Activated naive CD8-positive, alpha-beta T cell treated with anti-CD3 and anti-CD28 coated beads, Interleukin-2, amount 50 U/mL, for 24 hours (primary cell): ENCODE measurements at regions not wholly inside any gene's neighbourhood (a gene's known extent, or its start where the extent isn't known, plus 50 kb on each side); places are given as distances from the start of the nearest gene placed in this dataset.

Experiments used
- ATAC-seq: fragments of 150-1000 bp; cut with Tn5 transposase; one replicate; pipeline ENCODE4 v1.10.0; 2021
- DNase-seq: peaks from one replicate; pipeline ENCODE4 v3.0.0; 2021
- H3K27ac Mint-ChIP-seq: one replicate; pipeline ENCODE4 v1.8.0; 2021; ENCODE audit warnings: mild to moderate bottlenecking, mixed read lengths
- H3K27me3 Mint-ChIP-seq: one replicate; pipeline ENCODE4 v1.8.0; 2021; ENCODE audit warnings: mixed read lengths
- H3K36me3 Mint-ChIP-seq: one replicate; pipeline ENCODE4 v1.8.0; 2021; ENCODE audit warnings: low read depth, mixed read lengths
- H3K4me1 Mint-ChIP-seq: one replicate; pipeline ENCODE4 v1.8.0; 2021; ENCODE audit warnings: mixed read lengths
- H3K4me3 Mint-ChIP-seq: one replicate; pipeline ENCODE4 v1.8.0; 2021; ENCODE audit warnings: mild to moderate bottlenecking, moderate library complexity, mixed read lengths
- H3K9me3 Mint-ChIP-seq: one replicate; pipeline ENCODE4 v1.8.0; 2021; ENCODE audit warnings: mixed read lengths

- Mint-ChIP-seq H3K9me3 (peaks cover 24% of the 10 kb centered on the region), H3K36me3 (no peaks in the 10 kb centered on the region), H3K27ac (no peak overlapping the region), H3K27me3 (no peaks in the 10 kb centered on the region), H3K4me3 (no peak overlapping the region), H3K4me1 (no peaks in the 10 kb centered on the region)
- DNase-seq = no peak
- no peak for ATAC-seq
Observed at GRCh38 chr16:63038397-63039106, 1002.3 kb upstream of the CDH8 start.

- ATAC-seq = no peak
- Mint-ChIP-seq H3K27ac (no peak overlapping the region), H3K9me3 (peaks cover 27% of the 10 kb centered on the region), H3K27me3 (no peaks in the 10 kb centered on the region), H3K36me3 (no peaks in the 10 kb centered on the region), H3K4me3 (no peak overlapping the region), H3K4me1 (no peaks in the 10 kb centered on the region)
- no peak for DNase-seq
Observed at GRCh38 chr16:63037761-63038396, 1001.6 kb upstream of the CDH8 start.

GRCh38 chr16:63018581-63019223 lies 982.5 kb upstream of the CDH8 start:
- H3K27ac Mint-ChIP-seq = no peak overlapping the region
- H3K27me3 Mint-ChIP-seq = no peaks in the 10 kb centered on the region
- no peak overlapping the region for H3K4me3 Mint-ChIP-seq
- H3K4me1 Mint-ChIP-seq = no peaks in the 10 kb centered on the region
- H3K36me3 Mint-ChIP-seq = no peaks in the 10 kb centered on the region
- peaks cover 34% of the 10 kb centered on the region for H3K9me3 Mint-ChIP-seq
- DNase-seq (no peak), ATAC-seq (no peak)

- Mint-ChIP-seq H3K9me3 (peaks cover 20% of the 10 kb centered on the region), H3K27me3 (no peaks in the 10 kb centered on the region), H3K36me3 (no peaks in the 10 kb centered on the region), H3K27ac (no peak overlapping the region), H3K4me3 (no peak overlapping the region), H3K4me1 (no peaks in the 10 kb centered on the region)
- DNase-seq (no peak), ATAC-seq (no peak)
Observed at GRCh38 chr16:63008688-63009087, 972.5 kb upstream of the CDH8 start.

- Mint-ChIP-seq H3K27me3 (no peaks in the 10 kb centered on the region), H3K36me3 (no peaks in the 10 kb centered on the region), H3K27ac (no peak overlapping the region), H3K4me1 (no peaks in the 10 kb centered on the region), H3K4me3 (no peak overlapping the region), H3K9me3 (peaks cover 23% of the 10 kb centered on the region)
- DNase-seq = no peak
- no peak for ATAC-seq
Observed at GRCh38 chr16:63005356-63005755, 969.1 kb upstream of the CDH8 start.

- Mint-ChIP-seq H3K27me3 (no peaks in the 10 kb centered on the region), H3K4me3 (no peak overlapping the region), H3K27ac (no peak overlapping the region), H3K36me3 (no peaks in the 10 kb centered on the region), H3K4me1 (no peaks in the 10 kb centered on the region), H3K9me3 (peaks cover 11% of the 10 kb centered on the region)
- ATAC-seq = no peak
- no peak for DNase-seq
Observed at GRCh38 chr16:62989480-62989879, 953.2 kb upstream of the CDH8 start.

GRCh38 chr16:62985722-62986121 lies 949.5 kb upstream of the CDH8 start:
- no peak overlapping the region for H3K27ac Mint-ChIP-seq
- H3K36me3 Mint-ChIP-seq = no peaks in the 10 kb centered on the region
- peaks cover 15% of the 10 kb centered on the region for H3K9me3 Mint-ChIP-seq
- H3K27me3 Mint-ChIP-seq = no peaks in the 10 kb centered on the region
- no peak overlapping the region for H3K4me3 Mint-ChIP-seq
- no peaks in the 10 kb centered on the region for H3K4me1 Mint-ChIP-seq
- ATAC-seq = no peak
- no peak for DNase-seq

- H3K9me3 Mint-ChIP-seq = peaks cover 13% of the 10 kb centered on the region
- no peaks in the 10 kb centered on the region for H3K4me1 Mint-ChIP-seq
- no peak overlapping the region for H3K27ac Mint-ChIP-seq
- no peak overlapping the region for H3K4me3 Mint-ChIP-seq
- ATAC-seq = no peak
- DNase-seq = no peak
- H3K27me3 Mint-ChIP-seq = no peaks in the 10 kb centered on the region
- H3K36me3 Mint-ChIP-seq = no peaks in the 10 kb centered on the region
Observed at GRCh38 chr16:62978451-62978850, 942.2 kb upstream of the CDH8 start.

- Mint-ChIP-seq H3K4me1 (no peaks in the 10 kb centered on the region), H3K9me3 (peaks cover 13% of the 10 kb centered on the region), H3K4me3 (no peak overlapping the region), H3K27me3 (no peaks in the 10 kb centered on the region), H3K36me3 (no peaks in the 10 kb centered on the region), H3K27ac (no peak overlapping the region)
- DNase-seq (no peak), ATAC-seq (no peak)
Observed at GRCh38 chr16:62977876-62978275, 941.6 kb upstream of the CDH8 start.

GRCh38 chr16:62974424-62974823 lies 938.2 kb upstream of the CDH8 start:
- no peaks in the 10 kb centered on the region for H3K36me3 Mint-ChIP-seq
- DNase-seq (no peak), ATAC-seq (no peak)
- no peaks in the 10 kb centered on the region for H3K27me3 Mint-ChIP-seq
- H3K27ac Mint-ChIP-seq = no peak overlapping the region
- no peaks in the 10 kb centered on the region for H3K4me1 Mint-ChIP-seq
- peaks cover 9% of the 10 kb centered on the region for H3K9me3 Mint-ChIP-seq
- H3K4me3 Mint-ChIP-seq = no peak overlapping the region

- DNase-seq = no peak
- Mint-ChIP-seq H3K4me1 (no peaks in the 10 kb centered on the region), H3K36me3 (no peaks in the 10 kb centered on the region), H3K27ac (no peak overlapping the region), H3K4me3 (no peak overlapping the region), H3K27me3 (no peaks in the 10 kb centered on the region), H3K9me3 (peaks cover 5% of the 10 kb centered on the region)
- ATAC-seq = no peak
Observed at GRCh38 chr16:62970851-62971250, 934.6 kb upstream of the CDH8 start.

GRCh38 chr16:62969711-62970318 lies 933.6 kb upstream of the CDH8 start:
- ATAC-seq (no peak), DNase-seq (no peak)
- no peaks in the 10 kb centered on the region for H3K36me3 Mint-ChIP-seq
- H3K9me3 Mint-ChIP-seq = peaks cover under 1% of the 10 kb centered on the region
- no peaks in the 10 kb centered on the region for H3K27me3 Mint-ChIP-seq
- H3K27ac Mint-ChIP-seq = no peak overlapping the region
- H3K4me1 Mint-ChIP-seq = no peaks in the 10 kb centered on the region
- no peak overlapping the region for H3K4me3 Mint-ChIP-seq

- H3K27me3 Mint-ChIP-seq = no peaks in the 10 kb centered on the region
- no peaks in the 10 kb centered on the region for H3K4me1 Mint-ChIP-seq
- H3K4me3 Mint-ChIP-seq = no peak overlapping the region
- no peak for ATAC-seq
- no peak overlapping the region for H3K27ac Mint-ChIP-seq
- DNase-seq = no peak
- H3K9me3 Mint-ChIP-seq = peaks cover 3% of the 10 kb centered on the region
- H3K36me3 Mint-ChIP-seq = no peaks in the 10 kb centered on the region
Observed at GRCh38 chr16:62967611-62968010, 931.4 kb upstream of the CDH8 start.

- H3K4me3 Mint-ChIP-seq = no peak overlapping the region
- peaks cover 3% of the 10 kb centered on the region for H3K9me3 Mint-ChIP-seq
- no peaks in the 10 kb centered on the region for H3K27me3 Mint-ChIP-seq
- H3K4me1 Mint-ChIP-seq = no peaks in the 10 kb centered on the region
- no peaks in the 10 kb centered on the region for H3K36me3 Mint-ChIP-seq
- H3K27ac Mint-ChIP-seq = no peak overlapping the region
- DNase-seq (no peak), ATAC-seq (no peak)
Observed at GRCh38 chr16:62967163-62967562, 930.9 kb upstream of the CDH8 start.

GRCh38 chr16:62966626-62967025 lies 930.4 kb upstream of the CDH8 start:
- Mint-ChIP-seq H3K36me3 (no peaks in the 10 kb centered on the region), H3K4me3 (no peak overlapping the region), H3K9me3 (peaks cover 3% of the 10 kb centered on the region), H3K27ac (no peak overlapping the region), H3K27me3 (no peaks in the 10 kb centered on the region), H3K4me1 (no peaks in the 10 kb centered on the region)
- DNase-seq (no peak), ATAC-seq (no peak)
